Limb (tissue), 2 donors: ENCODE measurements at regions not wholly inside any gene's neighbourhood (a gene's known extent, or its start where the extent isn't known, plus 50 kb on each side); places are given as distances from the start of the nearest gene placed in this dataset.

Experiments used
- DNase-seq, 2 donors: peaks; one replicate each; pipeline ENCODE4 v3.0.0-alpha.2; 2016; ENCODE audit errors: extremely low spot score in 2 of 2

DNA sequence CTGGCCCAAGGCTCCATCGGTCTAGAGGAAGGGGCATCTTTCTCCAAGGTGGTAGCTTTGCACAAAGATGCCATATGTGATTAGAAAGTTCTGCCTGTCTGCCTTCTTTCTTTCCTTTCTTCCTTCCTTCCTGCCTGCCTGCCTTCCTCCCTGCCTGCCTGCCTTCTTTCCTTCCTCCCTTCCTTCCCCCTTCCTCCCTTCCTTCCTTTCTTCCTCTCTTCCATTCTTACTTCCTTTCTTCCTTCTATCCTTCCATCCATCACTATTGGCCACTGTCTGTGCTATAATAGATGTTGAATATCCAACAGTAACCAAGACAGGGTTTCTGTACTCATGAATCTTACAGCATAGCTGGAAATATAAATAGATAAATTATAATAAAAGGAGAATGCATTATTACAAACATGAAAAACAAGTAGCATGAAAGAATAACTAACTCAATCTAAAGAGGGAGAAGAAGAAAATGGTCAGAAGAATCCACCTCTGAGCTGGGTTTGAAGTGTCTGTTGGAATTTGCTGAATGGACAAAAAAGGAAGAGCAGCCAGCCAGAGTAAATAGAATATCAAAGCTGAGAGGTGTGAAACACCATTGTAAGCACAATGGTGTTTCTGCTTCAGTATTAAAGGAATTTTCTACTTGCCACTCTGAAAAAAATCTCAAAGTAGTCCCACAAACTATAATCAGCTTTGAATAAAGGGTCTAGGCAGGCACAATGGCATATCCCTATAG lies 250.6 kb upstream of the NR5A2 start:
- no peak for DNase-seq

GRCh38 chr1:199778324-199778955 lies 249.1 kb upstream of the NR5A2 start:
- no peak for DNase-seq

DNA sequence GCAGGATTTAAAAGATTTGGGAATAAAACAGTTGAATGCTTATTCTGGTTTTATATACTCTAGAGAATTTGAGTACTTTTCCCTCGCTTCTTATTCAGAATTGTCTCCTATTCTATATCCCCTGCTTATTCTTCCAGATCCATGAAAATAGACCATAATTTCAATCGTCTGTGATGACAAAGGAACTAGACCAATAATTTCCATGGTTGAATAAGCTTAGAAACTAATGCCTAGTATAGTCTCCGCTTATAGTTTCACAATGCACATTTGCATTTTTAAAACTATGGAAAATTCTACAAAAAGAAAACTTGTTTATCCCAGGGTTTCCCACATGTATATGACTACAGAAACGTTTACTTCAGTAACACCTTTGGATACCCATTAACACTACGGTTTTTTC lies 247.4 kb upstream of the NR5A2 start:
- no peak for DNase-seq

DNA sequence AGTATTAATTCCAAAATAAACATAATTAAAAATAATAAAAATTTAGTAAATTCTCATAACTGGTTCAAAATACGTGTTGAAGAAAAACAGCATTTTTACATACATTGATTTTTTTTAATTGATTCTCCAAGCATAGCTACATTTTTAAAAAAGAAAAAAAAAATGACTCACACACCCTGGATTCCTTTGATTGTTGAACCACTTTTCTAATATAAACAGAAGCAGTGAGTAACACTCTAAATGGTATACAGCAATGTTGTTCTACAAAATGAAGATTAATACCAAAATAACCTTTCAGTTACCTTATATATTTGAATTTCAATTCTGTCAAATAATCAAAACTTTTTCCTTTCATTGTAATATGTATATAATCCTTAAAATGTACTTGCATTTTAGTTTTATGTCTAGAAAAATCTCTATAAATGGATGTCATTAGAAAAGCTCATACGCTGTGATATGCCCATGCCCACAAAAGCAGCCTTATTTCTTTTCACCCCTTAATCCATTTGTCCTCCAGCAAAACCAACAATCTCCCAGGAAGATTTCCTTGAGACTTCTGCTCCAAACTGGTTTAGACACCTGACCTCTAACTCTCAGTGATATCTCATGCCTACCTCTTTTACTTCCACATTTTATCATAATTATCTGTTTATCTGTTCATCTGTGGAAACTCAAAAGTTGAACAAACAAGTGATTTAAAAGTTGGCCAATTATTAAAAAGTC lies 246.4 kb upstream of the NR5A2 start:
- no peak for DNase-seq

DNA sequence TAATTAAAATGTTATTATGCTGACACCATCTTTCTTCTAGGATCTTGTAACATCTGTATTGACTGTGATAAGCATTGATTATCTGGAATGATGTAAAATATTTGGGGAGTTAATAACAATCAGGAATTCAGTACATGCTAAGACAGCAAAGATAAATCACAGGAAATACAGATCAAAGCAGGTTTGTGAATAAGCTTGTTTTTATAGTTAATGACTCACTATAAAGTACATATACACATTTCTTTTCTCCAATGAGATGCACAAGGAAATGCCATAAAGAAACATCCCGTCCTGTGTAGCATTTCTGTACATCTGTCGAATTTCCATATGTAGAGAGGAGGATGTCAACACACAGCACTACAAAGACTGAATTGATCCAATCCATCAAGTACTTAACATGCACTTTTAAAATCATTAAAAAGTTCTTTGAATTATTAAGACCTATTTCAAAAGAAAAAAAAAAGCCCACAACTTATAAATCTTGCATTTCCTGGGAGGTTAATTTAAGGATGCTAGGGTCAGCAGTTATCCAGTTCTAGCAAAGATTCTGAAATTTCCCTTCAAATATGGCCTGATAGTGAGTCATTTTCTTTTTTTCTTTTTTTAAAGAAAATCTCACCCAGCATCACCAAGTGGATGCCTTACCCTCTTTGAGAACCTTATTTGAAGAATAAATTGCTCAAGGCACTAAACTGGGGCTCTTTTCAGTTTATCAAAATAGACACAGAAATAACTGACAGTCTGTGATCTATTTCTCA lies 243.2 kb upstream of the NR5A2 start:
- no peak for DNase-seq

GRCh38 chr1:199786695-199787094 lies 240.8 kb upstream of the NR5A2 start:
- no peak for DNase-seq

- no peak for DNase-seq
Observed at GRCh38 chr1:199789141-199789540, 238.4 kb upstream of the NR5A2 start.

DNA sequence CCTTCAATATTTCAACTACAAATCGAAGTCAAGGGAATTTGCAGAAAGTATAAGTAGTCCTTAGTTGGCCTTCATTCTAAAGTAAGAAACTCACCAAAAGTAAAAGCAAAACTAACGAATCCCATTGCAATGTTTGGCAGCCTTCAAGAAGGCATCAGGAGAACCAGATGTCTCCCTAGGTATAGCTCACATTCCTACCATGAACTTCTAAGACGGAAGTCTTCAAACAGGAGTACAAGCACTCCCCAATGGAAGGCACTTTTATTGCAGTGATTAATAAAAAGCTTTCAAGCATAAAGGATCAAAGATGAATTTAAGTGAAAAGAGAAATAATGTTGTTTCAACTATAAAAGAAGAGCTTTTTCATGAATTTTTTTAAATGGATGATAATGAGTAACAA lies 236.0 kb upstream of the NR5A2 start:
- no peak for DNase-seq

- DNase-seq, result no peak
Observed at GRCh38 chr1:199792874-199793273, 234.6 kb upstream of the NR5A2 start.

- no peak for DNase-seq
Observed at GRCh38 chr1:199794105-199794863, 233.2 kb upstream of the NR5A2 start.

- no peak for DNase-seq
Observed at GRCh38 chr1:199799116-199799515, 228.4 kb upstream of the NR5A2 start.

DNA sequence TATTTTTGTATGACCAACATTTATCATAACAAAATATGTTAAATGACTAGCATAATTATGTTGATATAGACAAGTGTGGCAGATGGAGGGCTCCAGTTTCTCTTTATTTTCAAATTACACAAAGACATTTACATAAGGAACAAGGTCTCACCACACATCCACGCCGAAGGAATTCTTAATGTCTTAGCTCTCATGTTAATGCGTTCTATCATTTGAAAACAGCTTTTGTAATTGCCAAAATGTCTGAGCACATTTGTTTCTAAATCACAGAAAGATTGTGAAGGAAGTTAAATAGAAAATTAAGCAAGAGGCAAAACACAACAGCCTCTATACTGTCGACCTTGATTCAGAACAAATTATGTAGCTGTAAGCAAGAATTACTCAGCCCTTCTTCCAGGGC lies 223.0 kb upstream of the NR5A2 start:
- no peak for DNase-seq

GRCh38 chr1:199808110-199808870 lies 219.2 kb upstream of the NR5A2 start:
- DNase-seq, result no peak

GRCh38 chr1:199809311-199809710 lies 218.2 kb upstream of the NR5A2 start:
- DNase-seq, result no peak

- no peak for DNase-seq
Observed at GRCh38 chr1:199811163-199811562, 216.3 kb upstream of the NR5A2 start.

DNA sequence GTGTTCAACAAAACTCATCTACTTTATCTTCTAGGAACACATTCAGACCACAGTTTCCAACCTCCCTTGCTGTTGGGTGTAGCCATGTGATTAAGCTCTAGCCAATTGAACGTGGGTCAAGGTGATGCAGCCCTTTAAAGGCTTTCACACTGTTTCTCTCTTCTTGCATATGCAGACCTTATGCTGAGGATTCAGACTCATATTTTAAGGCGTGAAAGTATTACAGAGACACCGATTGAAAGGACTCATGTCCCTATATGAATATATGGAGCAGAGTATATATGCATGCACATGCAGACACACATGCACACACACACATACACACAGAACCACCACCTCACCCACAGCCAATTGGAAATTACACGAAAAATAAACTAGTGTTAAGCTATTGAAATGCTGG lies 214.3 kb upstream of the NR5A2 start:
- DNase-seq, result no peak

- DNase-seq, result no peak
Observed at GRCh38 chr1:199815947-199816346, 211.6 kb upstream of the NR5A2 start.

GRCh38 chr1:199817266-199817665 lies 210.2 kb upstream of the NR5A2 start:
- DNase-seq, result no peak

DNA sequence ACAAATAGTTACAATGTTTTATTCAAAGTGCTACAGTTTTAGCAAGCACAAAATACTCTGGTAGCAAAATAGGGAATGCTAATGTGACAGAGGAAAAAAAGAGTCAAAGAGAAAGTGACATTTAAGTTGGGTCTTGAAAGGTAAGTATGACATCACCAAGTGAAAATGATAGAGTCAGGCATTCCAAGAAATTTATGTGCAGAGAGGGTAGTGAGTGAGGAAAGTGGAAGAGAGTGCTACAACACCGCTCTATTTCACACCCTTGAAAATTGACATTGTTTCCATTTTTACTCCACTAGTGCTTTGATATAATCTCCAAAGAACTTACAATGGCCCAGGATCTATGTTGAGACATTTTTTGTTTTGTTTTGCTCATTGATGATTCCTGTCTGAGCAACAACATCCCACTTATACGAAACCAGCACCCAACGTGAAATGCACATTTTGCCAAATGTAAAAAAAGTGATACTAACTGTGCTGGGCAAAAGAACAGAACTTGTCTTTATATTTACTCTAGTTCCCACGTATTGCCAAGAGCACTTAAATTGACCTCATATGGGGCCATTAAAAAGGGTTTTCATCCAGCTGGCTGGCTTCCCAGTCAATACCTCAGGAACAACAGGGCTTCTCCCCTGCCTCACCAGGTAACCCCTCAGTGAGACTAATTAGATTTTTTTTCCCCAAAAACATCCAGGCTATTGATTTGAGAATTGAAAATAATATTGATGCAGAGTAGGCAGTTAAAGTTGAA lies 206.3 kb upstream of the NR5A2 start:
- no peak for DNase-seq

DNA sequence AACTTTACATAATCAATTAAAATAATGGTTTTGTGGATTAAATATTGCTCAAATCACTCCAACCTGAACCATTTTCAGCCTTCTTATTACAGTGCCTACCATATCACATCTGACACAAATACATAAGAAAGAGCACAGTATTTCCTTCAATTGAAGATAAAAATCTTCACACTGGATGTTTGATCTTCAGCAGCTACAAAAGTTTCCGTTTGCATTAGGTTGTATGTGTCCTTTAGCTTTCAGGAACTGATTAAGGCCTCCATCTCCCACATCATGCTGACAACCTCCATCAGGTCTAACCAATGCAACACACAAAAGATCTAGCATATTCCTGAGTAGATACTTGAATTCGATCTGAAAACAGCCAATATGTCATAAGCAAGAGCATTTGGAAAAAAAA lies 195.1 kb upstream of the NR5A2 start:
- DNase-seq, result no peak
